ENCODE measurements at regions not wholly inside any gene's neighbourhood (a gene's known extent, or its start where the extent isn't known, plus 50 kb on each side); places are given as distances from the start of the nearest gene placed in this dataset.
"Not testable (repeated sequence)": the region's sequence is repeated elsewhere in the genome, so short reads cannot be mapped to it uniquely, and the experiment has no call there.

DNA sequence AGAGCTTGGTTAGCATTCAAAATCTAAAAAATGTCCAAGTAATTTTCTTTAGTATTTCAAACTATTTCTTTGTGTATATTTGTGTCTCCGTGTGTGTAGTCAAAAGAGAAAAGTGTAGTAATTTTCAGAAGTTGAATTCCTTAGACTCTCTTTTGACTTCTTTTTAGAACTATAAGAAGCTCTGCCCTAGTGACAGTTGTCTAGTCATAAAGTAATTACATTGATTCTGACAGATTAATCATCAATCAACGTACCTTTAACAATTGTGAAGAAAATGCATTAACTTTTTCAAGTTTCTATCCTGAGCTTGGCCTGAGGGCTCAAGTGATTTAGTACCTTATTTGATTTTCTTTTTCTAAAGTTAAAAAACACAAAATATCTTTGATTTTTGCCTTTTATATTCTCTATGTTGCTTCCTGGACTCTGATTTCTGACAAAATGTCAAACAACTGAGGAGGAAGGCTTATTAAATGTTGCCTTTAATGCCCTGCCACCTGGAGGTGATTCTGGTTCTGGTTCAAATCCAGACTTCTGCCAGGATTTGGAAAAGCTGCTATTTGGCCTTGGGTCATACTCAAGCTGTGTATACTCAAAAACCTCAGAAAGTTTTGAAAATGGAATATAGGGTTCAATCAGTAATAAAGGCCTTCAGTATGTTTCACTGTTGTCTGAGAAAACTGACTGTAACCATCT, 653.6 kb downstream of the NSUN3 start:
- DNase-seq = no peak

GRCh38 chr3:94734206-94734605, 671.3 kb downstream of the NSUN3 start:
- no peak for DNase-seq

GRCh38 chr3:94735354-94735753, 672.5 kb downstream of the NSUN3 start:
- DNase-seq = peak; percentile 11

DNA sequence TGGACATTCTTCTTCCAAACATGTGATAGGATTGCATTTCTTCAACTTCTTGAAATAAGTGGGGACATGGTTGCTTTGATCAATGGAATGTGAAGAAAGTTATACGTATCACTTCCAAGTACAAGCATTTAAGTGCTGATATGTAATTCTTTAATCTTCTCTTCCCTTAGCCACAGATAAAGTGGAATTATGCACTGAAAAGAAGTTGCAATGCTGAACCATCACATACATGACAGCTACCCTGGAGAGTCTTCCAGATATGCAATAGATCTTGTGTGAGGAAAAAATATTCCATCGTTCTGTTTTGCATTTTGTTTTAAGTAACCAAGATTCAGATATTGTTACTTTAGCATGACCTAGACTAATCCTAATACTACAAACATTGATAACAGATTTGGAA, 674.3 kb downstream of the NSUN3 start:
- DNase-seq = no peak

- DNase-seq = no peak
Observed at GRCh38 chr3:94739420-94739819, 676.6 kb downstream of the NSUN3 start.

GRCh38 chr3:94758751-94759150, 695.9 kb downstream of the NSUN3 start:
- no peak for DNase-seq

DNA sequence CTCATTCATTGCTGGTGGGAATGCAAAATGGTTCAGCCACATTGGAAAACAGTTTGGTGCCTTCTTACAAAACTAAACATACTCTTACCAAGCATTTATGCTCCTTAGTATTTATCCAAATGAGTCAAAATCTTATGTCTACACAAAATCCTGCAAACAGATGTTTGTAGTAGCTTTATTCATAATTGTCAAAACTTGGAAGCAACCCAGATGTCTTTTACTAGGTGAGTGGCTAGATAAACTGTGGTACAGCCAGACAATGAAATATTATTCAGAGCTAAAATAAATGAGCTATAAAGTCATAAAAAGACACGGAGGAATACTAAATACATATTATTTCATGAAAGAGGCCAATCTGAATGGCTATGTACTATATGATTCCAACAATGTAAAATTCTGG, 709.5 kb downstream of the NSUN3 start:
- no peak for DNase-seq

GRCh38 chr3:94775746-94776145, 712.9 kb downstream of the NSUN3 start:
- DNase-seq = no peak

DNA sequence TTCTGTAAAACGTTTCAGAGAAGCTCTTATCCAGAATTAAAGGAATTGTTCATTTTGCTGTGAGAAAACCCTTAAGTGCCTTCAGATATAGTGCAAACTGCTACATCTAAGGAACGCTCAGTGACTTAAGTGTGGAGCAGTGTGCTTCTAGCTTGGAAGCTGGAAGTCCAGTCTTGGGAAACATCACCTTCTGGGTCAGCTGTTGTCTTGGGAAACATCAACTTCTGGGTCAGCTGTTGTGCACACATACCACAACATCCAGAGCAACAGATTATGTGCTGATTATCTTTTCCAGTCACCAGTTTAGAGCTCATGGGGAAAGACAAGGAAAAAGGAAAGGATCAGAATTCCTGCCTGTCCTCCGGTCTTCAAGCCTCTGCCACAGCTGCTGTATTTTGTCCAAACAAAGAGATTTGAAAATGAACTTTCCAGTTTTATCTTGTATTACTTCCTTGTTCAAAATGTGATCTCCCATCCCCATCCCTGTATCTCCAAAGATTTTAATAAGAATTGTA, 713.6 kb downstream of the NSUN3 start:
- no peak for DNase-seq

- no peak for DNase-seq
Observed at GRCh38 chr3:94778289-94778688, 715.4 kb downstream of the NSUN3 start.

DNA sequence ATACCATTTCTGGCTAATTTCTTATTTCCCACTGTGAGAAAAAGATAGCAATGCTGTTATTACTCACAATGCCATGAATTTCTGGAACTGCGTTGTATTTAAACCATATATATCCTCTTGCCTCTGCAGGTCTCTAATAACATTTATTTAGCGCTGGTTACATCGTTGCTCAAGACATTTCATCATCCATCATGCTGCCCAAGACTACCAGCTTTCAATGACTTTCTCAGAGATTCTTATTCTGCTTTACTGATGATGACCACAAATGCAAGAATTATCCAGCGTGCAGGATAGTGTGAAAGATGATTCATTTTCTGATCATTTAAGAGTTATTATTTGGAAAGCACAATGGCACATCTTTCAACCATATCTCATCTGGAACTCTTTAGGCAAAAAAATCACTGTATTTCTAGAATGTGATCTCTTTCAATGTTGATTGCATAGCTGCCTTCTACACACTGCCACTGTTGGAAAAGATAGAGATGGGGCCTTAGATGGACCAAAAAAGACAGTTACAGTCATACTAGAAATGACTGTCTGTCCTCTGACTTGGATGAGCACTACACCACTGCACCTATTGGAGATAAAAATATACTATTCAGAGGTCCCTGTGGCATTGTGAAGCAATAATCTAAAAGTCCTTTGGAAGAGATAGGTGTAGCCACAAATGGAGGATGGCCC, 716.1 kb downstream of the NSUN3 start:
- DNase-seq = no peak

DNA sequence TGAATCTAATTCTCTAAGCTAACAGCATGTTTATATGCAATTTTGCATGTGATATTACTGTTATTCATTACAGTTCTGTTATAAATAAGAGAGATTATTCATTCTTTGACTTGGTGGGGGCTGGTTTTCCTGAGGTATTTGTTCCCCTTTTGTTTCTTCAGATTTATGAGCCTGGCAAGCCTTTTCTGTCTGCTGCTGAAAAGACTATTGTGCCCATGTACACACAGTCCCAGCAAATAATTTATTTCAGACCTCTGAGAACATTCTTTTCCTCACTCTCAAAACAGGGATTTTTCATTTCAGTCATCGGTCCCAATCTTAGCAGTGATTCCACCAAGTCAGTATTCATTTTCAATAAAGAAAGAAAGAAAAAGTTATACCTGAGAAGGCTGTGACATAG, 716.8 kb downstream of the NSUN3 start:
- no peak for DNase-seq

- no peak for DNase-seq
Observed at GRCh38 chr3:94784274-94784673, 721.4 kb downstream of the NSUN3 start.

GRCh38 chr3:94787066-94787465, 724.2 kb downstream of the NSUN3 start:
- no peak for DNase-seq

- no peak for DNase-seq
Observed at GRCh38 chr3:94787734-94788270, 724.9 kb downstream of the NSUN3 start.

DNA sequence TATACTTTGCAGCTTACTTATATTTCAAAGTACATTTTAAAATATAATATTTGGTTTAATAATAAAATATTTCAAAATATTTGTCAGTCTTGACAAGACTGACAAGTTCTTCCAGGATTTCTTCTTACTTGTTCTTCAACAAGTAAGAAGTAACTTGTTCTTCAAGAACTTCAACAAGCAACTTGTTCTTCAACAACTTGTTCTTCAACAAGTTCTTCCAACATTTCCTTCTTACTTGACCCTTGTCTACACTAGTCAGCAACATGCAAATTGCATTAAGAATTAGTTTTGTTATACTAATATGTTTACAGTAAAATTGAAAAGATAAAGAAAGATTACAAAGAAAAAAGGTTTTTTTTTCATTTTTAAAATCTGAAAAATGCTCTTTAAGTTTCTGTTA, 731.7 kb downstream of the NSUN3 start:
- DNase-seq = no peak

- no peak for DNase-seq
Observed at GRCh38 chr3:94799420-94800060, 736.7 kb downstream of the NSUN3 start.

- DNase-seq = no peak
Observed at GRCh38 chr3:94811836-94812235, 749.0 kb downstream of the NSUN3 start.

DNA sequence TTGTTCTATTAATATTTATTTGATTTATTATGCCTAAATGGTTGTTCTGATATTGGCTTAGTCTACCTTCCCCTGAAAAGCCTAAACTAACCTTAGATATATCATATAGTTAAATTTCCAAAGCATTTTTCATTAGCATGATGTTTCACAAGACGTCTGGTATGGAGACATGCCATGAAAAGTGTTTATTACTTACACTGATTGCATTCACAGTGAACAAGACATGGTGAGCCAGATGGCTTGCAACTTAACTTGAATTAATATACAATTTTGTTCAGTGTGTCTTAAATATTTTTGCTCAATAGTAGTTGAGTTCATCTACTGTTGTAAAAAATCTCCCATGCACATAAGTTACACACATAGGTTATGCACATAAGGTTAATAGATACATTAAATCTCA, 758.4 kb downstream of the NSUN3 start:
- DNase-seq = no peak

DNA sequence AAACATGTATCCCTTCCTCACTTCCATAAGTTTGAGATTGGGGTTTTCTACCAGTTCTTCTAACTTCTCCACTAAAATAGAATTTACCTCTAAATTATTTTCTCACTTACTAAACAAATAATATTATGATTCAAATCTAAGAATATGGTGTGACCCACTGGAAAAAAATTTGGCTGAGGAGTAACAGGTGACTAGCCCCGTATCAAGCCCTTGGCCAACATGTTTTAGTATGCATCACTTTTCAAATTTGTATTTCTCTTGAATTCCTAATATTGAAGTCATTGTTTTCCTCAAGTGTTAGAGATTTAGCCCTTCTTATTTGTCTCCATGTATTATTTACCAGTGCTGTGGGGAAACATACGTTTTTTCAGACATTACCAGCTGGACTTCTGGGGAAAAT, 759.4 kb downstream of the NSUN3 start:
- no peak for DNase-seq

DNA sequence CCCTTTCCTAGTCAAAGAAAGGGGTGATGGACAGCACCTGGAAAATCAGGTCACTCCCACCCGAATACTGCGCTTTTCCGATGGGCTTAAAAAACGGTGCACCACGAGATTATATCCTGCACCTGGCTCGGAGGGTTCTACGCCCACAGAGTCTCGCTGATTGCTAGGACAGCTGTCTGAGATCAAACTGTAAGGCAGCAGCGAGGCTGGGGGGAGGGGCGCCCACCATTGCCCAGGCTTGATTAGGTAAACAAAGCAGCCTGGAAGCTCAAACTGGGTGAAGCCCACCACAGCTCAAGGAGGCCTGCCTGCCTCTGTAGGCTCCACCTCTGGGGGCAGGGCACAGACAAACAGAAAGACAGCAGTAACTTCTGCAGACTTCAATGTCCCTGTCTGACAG, 783.4 kb downstream of the NSUN3 start:
- not testable (repeated sequence) for DNase-seq

GRCh38 chr3:94862703-94863102, 799.8 kb downstream of the NSUN3 start:
- peak; percentile 26 for DNase-seq

- no peak for DNase-seq
Observed at GRCh38 chr3:94869059-94869547, 806.2 kb downstream of the NSUN3 start.

Data from fibroblast of skin of back (primary cell).